Ramos (cell line): ENCODE measurements at regions not wholly inside any gene's neighbourhood (a gene's known extent, or its start where the extent isn't known, plus 50 kb on each side); places are given as distances from the start of the nearest gene placed in this dataset.

Experiments used
- in situ Hi-C: fragments of 300-500 bp; cut with MboI; formaldehyde crosslinking; loops from one replicate; pipeline ENCODE4 v1.14.3; 2022; ENCODE audit warnings: low sequenced_read_pairs; ENCODE audit not compliant: unreplicated experiment

GRCh38 chr3:72595927-72596610 is 252.2 kb downstream of the SHQ1 start:
- in situ Hi-C loops = no loop called here

GRCh38 chr3:72595376-72595775 is 252.9 kb downstream of the SHQ1 start:
- in situ Hi-C loops = no loop called here

DNA sequence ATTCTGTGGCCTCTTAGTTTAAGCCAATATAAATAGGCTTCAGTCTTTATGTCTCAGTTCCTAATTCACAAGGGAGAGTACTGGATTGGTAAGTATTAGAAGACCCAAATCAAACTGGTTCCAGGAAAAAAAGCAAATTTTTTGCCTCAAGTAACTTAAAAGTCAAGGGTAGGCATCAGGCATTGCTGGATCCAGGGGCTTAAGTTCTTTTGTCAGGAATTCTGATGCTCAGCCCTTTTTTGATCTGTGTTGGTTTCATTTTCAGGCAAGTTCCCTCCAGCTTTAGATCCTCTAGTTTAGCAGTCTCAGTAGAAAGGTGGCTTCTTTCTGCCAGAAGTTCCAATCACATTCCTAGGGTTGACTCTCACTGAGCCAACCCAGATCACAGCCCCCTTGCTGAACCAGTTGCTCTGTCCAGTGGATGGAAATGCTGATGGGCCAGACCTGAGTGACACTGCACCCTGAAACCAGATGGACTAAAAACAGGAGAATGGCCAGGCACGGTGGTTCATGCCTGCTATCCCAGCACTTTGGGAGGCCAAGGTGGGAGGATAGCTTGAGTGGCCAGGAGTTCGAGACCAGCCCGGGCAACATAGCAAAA is 253.5 kb downstream of the SHQ1 start:
- in situ Hi-C loops = no loop called here

DNA sequence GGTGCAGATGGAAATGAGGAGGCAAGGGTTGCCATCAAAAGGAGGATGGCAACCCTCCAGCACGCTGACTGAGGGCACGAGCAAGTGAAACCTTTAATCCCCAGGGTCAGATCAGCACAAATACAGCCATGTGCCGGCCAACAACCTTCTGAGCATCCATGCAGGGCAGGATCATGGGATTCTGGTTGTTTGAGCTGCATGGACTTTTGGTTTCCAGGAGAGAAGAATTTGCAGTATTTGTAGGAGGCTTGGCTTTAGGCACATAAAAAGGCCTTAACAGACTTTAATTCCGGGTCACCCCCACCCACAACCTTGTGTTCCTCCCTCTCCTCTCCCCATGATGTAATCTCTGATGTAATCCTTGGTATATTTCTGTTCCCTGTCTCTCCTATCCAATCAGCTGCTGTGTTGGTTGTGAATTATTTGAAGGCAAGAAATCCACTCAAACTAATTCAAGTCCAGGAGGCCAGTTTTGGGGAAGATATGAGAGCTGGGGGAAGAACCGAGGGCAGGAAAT is 254.3 kb downstream of the SHQ1 start:
- in situ Hi-C loops = no loop called here

DNA sequence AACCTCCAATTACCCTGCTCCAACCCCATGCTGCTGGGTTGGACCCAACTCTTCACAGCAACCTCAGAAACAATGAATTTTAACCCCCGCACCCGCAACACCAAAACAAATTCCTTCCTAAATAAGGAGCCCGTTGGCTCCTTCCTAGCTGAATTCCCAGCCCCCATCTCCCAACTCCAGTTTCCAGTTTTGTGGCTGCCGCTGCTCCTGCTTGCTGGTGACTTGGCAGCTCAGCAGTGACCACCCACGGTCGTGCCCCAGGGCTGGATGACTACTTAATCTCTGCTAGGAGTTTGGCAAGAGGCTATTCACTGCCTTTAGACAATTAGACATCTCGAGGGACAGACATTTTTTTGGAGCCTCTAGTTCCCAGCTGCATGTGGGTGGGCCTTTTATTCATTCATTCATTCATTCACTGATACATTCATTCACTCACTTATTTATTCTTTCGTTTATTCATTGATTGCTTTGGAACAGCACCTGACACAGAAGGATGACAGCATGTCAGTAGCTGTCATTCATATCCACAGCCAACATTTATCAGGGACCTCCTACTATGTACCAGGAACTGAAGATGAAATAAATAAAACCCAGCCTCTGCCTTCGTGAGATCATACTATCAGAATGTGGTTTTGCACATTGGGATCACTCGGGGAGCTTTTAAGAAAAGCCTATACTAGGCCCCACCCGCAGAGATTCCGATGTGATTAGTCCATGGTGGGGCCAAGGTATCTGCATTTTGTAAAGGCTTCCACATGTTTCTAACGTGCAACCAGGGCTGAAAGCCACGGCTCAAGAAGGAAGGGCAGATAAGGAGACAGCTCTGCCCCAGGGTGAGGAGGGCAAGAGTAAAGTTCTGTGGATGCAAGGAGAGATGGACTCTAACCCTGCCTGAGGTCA is 256.5 kb downstream of the SHQ1 start:
- in situ Hi-C loops = no loop called here

- in situ Hi-C loops = no loop called here
Measured at GRCh38 chr3:72590732-72591221, 257.5 kb downstream of the SHQ1 start.

DNA sequence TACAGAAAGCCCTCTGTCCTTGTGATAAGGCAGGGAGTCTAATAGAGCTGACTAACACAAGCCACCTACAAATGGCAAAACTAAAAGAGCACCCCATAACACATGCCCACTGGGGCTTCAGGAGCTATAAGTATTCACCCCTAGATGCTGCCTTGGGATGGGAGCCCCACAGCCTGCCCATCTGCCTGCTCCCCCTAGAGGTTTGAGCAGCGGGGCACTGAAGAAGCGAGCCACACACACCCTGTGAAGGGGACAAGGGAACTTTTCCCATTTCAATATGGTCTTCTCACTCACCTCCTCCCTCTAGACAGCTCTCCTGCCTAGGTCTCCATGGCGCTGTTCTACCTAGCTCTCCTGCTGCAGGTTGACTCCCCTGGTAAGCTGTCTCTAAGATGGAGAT is 261.0 kb downstream of the SHQ1 start:
- in situ Hi-C loops = no loop called here

DNA sequence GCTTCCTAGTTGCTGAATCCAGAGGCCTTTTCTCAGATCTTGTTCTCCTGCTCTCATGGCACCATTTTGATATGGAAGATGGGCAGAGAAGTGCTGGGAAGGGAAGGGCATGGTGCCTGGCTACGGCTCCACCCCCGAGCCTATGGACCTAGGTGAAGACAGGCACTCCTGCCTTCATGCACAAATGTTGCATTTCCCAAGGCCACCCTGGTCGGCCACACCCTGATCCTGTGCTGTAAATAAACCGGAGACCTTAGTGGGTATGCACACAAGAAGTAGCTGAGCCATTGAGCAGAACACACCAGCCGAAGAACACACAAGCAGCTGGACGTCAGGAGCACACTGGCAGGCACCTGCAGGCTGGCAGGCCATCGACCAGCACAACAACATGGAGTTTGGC is 261.6 kb downstream of the SHQ1 start:
- in situ Hi-C loops = no loop called here

- in situ Hi-C loops = no loop called here
Measured at GRCh38 chr3:72585966-72586365, 262.3 kb downstream of the SHQ1 start.

DNA sequence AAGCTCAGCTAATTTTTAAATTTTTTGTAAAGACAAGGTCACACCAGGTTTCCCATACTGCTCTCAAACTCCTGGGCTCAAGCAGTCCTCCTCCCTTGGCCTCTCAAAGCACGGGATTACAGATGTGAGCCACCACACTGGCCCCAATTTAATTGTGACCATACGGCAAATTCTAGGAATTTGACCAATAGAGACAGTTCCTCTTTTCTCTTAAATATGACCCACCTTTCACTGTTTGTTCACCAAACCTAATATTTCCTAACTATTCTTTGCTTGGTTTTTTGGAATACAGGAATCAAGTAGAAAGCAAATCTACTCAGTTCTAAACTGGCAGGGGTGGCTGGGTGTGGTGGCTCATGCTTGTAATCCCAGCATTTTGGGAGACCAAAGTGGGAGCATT is 264.0 kb downstream of the SHQ1 start:
- in situ Hi-C loops = no loop called here

DNA sequence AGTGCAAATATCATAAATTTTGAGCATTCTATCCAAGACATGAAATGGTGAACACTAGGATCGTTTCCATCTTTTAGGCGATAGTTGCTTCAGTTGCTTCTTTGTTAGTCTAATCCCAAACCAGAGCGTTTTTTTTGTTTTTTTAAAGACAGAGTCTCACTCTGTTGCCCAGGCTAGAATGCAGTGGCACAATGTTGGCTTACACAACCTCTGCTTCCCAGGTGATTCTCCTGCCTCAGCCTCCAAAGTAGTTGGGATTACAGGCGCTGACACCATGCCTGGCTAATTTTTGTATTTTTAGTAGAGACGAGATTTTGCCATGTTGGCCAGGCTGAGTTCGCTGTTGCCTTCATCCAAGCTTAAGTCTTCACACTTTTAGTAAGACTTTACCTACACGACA is 265.3 kb downstream of the SHQ1 start:
- in situ Hi-C loops = no loop called here

DNA sequence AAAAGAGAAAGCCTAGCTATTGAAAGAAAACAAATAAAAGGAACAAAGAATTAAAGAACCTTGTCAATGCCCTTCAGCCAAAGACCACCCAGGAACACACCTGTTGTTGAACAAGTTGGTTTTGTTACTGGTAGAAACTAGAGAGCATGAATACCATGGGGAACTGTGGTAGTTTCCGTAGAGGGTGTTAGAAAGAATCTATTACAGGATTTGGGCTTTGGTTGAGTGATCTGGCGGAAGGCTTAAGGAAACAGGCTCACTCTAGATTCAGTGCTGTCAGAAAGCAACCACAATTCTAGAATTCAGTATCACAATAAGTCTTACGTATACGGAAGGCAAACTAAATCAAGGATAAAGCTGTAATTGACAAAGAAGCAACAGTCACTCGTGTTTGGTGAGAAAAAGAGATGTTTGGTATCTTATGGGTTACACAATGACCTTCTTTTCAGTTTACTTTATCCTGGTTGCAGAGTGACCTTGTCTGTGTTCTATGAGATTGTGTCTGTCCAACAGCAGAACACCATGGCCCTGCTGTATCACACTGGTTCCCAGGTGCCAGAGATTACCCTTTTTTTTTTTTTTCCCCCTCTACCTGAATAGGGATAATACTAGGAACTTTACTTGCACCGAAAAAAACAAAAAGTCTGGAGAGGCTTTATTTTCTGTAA is 265.9 kb downstream of the SHQ1 start:
- in situ Hi-C loops = no loop called here

- in situ Hi-C loops = no loop called here
Measured at GRCh38 chr3:72580900-72581299, 267.3 kb downstream of the SHQ1 start.

GRCh38 chr3:72580246-72580756 is 267.9 kb downstream of the SHQ1 start:
- in situ Hi-C loops = no loop called here

- in situ Hi-C loops = no loop called here
Measured at GRCh38 chr3:72579581-72580245, 268.5 kb downstream of the SHQ1 start.

- in situ Hi-C loops = no loop called here
Measured at GRCh38 chr3:72579191-72579580, 269.1 kb downstream of the SHQ1 start.

DNA sequence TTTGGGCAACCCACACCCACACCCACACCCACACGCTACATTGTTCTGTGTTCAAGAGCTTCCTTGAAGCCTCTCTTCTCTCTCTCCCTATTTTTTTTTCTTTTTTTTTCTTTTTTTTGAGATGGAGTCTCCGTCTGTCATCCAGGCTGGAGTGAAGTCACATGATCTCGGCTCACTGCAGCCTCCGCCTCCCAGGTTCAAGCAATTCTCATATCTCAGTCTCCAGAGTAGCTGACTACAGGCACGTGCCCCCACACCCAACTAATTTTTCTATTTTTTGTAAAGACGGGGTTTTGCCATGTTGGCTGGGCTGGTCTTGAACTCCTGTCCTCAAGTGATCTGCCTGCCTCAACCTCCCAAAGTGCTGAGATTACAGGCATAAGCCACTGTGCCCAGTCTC is 271.1 kb downstream of the SHQ1 start:
- in situ Hi-C loops = no loop called here

DNA sequence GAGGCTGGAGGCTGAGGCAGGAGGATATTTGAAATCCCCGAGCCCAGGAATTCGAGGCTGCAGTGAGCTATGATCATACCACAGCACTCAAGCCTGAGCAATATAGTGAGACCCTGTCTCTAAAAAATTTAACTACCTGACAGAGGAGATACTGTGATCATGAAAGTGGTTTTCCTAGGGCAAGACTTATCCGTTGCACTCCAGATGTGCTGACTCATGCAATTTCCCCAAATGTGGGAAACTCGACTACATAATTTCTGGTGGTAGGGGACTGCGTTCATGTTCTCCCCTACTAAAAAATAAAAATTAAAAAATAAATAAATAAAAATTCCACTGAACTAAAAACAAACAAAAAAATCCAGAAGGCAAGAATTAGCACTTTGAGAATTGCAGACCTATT is 271.7 kb downstream of the SHQ1 start:
- in situ Hi-C loops = no loop called here

GRCh38 chr3:72574144-72574543 is 274.1 kb downstream of the SHQ1 start:
- in situ Hi-C loops = no loop called here

- in situ Hi-C loops = no loop called here
Measured at GRCh38 chr3:72573051-72573450, 275.2 kb downstream of the SHQ1 start.
